Renal cortex interstitium (tissue), 11 donors: ENCODE measurements at regions not wholly inside any gene's neighbourhood (a gene's known extent, or its start where the extent isn't known, plus 50 kb on each side); places are given as distances from the start of the nearest gene placed in this dataset.
"Not testable (repeated sequence)": the region's sequence is repeated elsewhere in the genome, so short reads cannot be mapped to it uniquely, and the experiment has no call there.

Source experiments
- DNase-seq, 11 donors: peaks; one replicate each; pipeline ENCODE4 v3.0.0-alpha.2; 2013; ENCODE audit warnings: low read depth in 9 of 11, low spot score in 4 of 11; ENCODE audit errors: extremely low read depth in 1 of 11

DNA sequence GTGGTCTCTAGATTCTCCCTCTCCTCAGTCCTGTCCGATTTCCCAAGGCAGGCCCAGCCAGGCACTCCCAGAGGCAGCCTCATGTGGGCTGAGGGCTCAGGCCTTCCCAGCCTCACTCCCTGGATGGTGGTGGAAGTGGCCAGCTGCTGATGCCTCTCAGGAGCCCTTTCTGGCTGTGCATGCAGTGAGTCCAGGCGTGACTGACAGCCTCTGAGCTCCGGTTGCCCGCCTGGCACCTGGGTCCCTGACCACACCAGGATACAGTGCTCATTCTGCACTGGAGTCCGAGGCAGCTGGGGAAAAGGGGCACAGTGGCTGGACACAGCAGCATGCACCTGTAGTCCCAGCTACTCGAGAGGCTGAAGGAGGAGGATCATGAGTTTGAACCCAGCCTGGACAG lies 132.6 kb downstream of the CUL2 start:
- no peak for DNase-seq

DNA sequence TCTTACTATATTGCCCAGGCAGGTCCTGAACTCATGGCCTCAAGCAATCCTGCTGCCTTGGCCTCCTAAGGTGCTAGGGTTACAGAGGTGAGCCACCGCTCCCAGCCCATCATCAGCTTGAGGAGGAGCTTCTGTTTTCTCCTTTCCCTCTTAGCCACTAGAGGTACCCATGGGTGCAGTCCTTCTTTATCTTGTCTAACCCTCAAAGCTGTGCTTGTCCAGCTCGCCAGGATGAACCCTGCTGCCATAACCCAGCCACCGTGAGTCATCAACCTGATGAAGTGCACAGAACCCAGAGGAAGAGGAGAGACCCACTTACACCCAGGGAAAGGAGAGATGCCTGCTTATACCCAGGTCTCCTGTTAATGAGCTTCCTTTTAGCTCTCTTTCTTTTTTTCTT lies 133.4 kb downstream of the CUL2 start:
- no peak for DNase-seq

DNA sequence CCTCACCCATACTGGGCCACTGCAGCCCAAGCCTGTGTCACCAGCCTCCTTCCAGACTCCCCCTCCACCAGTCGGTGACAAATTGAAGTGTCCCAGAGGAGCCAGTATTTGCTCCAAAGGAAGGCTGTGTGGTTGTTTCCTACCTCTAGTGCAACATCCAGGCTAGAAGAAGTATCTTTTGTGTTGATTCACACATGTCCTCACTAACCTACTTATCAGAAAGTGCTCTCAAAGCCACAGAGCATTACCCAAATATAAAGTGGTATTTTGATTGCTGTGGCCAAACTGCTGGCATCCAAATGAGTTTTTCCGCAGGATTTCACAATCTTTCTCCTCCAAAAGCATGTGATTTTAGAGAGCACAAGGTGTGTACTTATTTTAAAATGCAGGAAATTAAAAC lies 134.8 kb downstream of the CUL2 start:
- no peak for DNase-seq

DNA sequence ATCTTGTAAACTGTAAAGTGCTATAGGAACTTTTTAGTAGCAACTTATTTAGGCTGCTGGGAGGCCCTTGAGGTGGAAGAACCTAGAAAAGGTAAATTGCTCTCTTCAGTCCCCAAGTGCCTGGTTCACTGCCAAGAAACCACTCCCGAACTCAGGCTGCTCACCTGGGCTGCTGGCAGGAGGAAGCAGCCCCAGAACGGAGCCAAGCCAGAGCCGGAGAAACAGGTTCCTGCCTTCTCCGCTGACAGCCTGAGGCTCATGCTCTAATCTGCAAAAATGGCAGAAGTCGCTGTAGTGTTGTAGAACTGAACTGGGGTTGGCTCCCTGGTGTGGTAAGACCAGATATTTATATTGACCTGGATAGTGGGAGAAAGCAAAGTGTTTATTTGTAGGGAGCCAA lies 136.0 kb downstream of the CUL2 start:
- peak in 8 of 11 donors; percentile 36 to 51 (median 42) for DNase-seq

DNA sequence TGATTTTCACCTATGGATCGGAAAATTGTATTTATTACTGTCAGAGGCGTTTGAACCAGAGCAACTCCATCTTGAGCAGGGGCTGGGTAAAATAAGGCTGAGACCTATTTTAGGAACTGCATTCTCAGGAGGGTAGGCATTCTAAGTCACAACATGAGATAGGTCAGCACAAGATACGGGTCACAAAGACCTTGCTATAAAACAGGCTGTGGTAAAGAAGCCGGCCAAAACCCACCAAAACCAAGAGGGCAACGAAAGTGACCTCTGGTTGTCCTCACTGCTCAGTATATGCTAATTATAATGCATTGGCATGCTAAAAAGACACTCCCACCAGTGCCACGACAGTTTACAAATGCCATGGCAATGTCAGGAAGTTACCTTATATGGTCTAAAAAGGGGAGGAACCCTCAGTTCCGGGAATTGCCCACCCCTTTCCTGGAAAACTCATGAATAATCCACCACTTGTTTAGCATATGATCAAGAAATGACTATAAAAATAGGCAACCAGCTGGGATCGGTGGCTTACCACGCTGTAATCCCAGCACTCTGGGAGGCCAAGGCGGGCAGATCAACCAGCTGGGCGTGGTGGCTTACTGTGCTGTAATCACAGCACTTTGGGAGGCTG lies 136.3 kb upstream of the PARD3 start:
- DNase-seq = not testable (repeated sequence)

DNA sequence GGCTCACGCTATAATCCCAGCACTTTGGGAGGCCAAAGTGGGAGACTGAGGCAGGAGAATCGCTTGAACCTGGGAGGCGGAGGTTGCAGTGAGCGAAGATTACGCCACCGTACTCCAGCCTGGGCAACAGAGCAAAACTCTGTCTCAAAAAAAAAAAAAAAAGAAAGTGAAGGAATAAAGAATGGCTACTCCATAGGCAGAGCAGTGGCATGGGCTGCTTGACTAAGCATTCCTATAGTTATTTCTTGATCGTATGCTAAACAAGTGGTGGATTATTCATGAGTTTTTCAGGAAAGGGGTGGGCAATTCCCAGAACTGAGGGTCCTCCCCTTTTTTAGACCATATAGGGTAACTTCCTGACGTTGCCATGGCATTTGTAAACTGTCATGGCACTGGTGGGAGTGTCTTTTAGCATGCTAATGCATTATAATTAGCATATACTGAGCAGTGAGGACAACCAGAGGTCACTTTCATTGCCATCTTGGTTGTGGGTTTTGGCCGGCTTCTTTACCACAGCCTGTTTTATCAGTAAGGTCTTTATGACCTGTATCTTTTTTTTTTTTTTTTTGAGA lies 130.9 kb upstream of the PARD3 start:
- not testable (repeated sequence) for DNase-seq

DNA sequence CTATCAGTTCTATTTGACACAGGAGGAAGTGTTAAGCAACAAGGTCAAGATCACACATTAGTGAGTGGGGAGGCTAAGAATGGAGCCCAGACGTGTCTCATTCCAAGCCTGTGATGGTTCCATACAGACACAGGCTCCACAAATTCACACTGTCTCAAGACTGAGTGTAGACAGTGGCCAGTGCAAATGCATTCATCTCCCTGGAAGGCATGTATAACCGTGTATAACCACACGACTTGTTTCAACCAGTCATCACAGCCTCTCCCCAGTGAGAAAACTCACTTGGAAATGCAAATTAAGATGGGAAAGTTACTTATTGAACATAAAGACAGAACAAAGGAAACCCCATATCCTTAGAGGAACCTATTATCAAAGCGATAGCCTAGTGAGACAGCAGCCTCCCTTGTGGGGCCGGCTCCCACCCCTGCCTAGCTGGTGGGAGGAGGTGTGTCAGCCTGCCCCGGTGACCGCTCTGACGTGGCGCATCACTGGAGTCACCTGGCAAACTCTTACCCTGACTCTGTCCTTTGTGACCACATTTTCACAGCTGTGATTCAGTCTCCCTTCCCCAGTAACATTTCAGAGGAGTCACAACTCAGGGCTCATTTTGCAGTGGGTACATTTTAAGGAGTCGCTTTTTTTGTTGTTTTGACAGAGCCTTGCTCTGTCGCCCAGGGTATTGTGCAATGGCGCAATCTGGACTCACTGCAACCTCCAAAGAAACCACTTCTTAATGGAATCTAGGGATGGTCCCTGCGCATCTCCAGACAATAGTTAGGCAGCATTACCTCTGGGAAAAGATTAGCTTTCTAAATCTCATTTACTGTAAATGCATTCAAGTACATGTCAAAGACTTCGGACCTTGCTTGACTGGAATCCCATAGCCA lies 126.6 kb upstream of the PARD3 start:
- DNase-seq = no peak

DNA sequence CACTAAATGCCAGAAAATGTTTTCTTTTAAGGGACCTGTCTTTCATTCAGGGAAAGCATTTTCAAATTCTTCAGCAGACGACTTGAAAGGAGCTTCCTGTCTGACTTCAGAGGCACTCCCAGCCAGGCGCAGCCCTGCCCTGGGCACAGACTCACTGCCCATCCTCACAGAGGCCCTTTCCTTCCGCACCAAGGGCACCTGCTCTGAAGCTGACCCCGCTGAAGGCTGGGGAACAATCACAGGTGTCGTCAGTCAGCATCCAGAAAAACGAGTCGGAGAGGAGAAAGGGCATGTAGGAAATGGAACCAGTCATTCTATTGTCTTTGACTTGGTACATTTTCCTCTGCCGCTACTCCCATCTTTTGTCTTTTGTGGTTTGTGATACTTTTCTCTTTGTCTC lies 125.3 kb upstream of the PARD3 start:
- no peak for DNase-seq

DNA sequence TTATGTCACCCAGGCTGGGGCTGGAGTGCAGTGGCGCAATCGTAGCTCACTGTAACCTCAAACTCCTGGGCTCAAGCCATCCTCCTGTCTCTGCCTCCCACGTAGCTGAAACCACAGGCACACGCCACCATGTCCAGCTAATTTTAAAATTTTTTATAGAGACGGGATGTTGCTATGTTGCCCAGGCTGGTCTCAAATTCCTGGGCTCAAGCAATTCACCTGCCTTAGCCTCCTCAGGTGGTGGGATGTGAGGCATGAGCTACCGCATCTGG lies 123.2 kb upstream of the PARD3 start:
- no peak for DNase-seq

DNA sequence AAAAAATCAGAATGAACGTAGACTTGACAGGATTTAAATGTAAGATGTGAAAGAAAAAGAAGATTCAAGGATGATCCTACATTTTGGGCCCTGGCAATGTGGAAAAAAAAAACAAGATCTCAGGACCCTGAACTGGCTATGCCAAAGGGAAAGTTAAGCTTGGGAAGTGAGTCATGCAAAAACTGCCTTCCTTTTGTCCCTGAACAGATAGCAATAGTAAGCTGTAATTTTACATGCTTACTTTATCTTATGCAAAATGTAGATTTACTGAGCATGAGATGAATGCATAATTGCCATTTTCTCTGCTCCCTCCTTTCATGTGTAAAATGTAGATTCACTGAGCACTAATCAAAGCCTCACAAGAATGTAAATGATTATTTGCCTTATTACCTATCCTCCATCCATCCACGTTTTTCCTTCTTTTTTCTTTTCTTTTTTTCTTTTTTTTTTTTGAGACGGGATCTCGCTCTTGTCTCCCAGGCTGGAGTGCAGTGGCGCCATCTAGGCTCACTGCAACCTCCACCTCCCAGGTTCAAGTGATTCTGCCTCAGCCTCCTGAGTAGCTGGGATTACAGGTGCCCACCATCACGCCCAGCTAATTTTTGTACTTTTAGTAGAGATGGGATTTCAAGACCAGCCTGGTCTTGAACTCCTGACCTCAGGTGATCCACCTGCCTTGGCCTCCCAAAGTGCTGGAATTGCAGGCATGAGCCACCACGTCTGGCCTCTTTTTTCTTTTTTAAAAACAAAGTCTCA lies 122.7 kb upstream of the PARD3 start:
- not testable (repeated sequence) for DNase-seq

DNA sequence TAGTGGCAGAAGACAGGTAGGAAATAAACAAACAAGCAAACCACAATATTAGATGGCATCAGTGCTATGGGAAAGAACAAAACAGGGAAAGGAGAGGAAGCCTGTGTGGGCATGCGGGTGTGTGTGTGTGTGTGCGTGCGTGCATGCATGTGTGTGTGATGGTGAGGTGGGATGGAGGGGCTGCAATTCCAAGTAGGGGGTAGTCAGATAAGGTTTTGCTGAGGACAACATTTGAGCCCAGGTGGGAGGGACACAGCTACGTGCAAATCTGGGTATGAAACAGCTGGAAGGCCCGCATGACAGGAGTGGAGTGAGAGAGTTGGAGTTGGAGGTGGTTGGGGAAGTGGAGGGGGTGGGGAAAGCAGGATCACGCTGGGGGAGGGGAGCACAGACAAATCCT lies 121.0 kb upstream of the PARD3 start:
- no peak for DNase-seq

DNA sequence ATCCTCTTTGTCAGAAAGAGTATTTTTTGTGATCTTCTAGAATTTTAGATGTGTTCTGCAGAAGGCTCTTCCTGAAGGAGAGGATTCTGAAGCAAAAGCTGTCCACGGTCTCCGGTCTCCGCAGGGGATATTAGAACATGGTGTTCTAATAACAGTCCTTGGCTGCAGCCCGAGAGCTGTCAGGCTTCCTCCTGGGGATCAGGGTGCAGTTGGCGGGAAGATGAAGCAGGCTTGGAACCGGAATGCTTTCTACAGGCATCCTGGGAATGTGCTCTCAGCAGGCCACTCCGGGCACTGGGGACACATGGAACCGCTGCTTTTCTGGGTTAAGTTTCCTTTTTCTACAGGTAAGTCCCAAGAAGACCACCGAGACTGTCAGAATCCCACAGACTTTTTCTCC lies 118.6 kb upstream of the PARD3 start:
- no peak for DNase-seq

DNA sequence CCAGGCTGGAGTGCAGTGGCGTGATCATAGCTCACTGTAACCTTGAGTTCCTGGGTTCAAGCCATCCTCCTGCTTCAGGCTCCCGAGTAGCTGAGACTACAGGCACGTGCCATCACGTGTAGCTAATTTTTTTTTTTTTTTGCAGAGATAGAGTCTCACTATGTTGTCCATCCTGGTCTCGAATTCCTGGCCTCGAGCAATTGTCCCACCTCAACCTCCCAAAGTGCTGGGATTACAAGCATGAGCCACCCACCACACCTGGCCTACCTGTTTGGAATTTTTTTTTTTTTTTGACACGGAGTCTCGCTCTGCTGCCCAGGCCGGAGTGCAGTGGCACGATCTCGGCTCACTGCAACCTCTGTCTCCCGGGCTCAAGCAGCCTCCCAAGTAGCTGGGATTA lies 117.1 kb upstream of the PARD3 start:
- DNase-seq = no peak

DNA sequence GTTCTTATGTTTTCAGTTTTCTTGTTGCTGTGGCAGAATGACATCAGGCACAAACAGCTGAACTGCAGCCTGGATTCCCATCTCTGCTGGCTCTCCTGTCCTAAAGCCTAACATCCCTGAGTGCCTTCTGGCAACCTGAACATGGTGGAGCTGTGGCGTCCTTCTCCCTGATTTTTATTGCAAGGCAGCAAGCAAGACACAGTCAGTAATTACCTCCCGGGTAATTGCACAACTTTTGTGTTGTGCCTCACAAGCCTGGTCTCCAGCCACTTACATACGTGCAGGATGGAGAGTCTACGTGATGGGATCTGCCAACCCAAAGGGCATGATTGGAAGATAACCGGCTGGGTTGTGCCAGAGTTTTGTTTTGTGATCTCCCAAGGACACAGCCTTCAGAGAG lies 116.1 kb upstream of the PARD3 start:
- no peak for DNase-seq

DNA sequence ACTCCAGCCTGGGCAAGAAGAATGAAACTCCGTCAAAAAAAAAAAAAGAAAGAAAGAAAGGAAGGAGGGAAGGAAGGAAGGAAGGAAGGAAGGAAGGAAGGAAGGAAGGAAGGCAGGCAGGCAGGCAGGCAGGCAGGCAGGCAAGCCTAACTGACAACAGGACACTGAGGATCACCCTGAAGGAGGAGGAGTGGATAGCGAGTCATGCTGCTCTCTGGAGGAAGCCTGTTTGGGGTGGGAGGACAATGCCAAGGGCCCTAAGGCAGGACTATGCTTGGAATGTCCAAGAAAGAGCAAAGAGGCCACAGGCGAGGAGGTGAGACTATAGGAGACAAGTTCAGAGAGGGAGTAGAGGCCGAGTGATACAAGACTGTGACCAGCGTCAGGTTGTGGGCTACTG lies 107.0 kb upstream of the PARD3 start:
- no peak for DNase-seq

DNA sequence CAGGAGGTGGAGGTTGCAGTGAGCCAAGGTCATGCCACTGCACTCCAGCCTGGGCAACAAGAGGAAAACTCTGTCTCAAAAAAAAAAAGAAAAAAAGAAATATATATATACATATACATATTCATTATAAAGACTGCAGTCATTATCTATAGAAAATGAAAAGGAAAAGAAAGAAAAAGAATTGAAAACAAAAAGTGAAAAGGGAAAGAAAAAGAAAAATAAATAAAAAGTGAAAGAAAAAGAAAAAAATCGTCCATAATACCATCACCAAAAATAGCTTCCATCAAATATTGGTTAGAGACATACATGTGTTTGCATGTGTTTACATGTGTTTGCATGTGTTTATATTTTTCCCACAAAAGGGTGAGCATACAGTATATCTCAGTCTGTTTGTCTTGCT lies 105.5 kb upstream of the PARD3 start:
- no peak for DNase-seq

DNA sequence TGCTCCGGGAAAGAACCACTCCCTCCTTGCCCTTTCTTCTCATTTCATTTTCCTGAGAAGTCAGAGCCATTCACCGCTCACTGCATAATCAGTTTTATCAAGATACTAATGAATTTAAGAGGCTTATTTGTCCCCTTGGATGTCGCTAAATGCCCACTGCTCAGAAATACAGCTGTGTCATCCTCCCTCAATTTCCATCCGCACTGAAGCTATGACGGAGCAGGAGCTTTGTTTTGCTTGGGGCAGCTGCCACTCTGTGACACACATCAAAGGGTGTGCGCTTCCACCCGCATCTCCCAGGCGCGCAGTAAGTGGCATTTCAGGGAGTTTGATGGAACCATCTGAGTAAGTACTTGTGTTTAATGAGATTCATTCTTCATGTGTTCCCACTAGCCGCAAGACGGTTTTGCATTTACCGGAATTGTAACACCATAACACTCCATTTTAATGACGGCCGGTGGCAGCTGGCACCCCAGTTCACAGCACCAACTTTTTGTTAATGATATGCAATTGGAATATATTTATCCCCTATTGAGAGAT lies 103.8 kb upstream of the PARD3 start:
- no peak for DNase-seq

DNA sequence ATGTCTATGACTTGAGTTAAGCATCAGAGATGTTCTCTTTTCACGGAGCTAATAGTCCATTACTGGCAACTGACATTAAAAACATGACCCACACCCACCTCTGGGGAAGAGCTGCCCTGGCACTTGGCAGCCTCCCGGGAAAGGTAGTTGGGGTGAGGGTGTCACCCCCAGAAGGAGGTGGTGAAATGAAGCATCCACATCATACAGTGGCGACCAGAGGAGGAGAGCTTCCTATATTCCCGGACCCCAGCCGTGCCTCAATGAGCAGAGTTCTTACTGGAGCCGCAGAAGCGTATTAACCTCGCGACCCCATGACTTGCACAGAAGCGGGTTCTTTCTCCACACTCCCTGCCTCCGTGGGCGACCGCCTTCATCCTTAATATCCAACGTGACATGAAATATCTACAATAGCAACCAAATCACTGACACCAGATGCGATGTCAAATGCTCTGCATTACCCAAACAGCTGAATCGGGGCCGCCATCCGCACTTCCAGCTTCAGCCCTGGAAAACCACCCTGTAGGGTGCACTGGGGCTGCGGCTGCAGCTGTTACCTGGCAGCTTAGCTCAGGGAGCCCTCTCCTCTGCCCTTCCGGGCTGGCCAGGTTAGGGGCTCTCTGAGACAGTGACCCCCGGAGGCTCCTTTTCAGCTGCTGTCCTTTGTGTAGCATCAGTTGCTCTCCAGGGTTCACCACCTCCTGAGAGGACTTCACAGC lies 103.1 kb upstream of the PARD3 start:
- DNase-seq = no peak

DNA sequence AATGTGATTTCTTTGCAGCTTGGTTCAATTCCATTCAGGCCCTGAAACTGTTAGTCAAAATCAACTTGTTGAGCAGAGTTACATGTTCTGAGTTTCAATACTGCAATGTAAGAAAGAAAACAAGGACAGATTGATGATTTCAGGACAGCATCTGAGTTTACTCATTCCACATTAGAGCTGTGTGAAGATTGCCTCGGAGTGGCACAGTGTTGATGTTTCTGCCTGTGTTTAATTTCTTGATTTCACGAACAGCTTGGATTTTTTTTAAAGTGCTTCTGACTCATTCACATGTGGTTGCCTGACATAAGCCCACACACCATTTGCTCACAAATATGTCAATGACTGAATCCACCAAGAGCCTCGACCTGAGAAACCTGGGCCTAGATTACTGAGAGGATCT lies 101.2 kb upstream of the PARD3 start:
- no peak for DNase-seq
